GM18505 (cell line): ENCODE measurements at regions not wholly inside any gene's neighbourhood (a gene's known extent, or its start where the extent isn't known, plus 50 kb on each side); places are given as distances from the start of the nearest gene placed in this dataset.
"Not testable (repeated sequence)": the region's sequence is repeated elsewhere in the genome, so short reads cannot be mapped to it uniquely, and the experiment has no call there.

Source experiments
- ATAC-seq: cut with Tn5 transposase; IDR thresholded peaks from one replicate; pipeline ENCODE4 v1.9.1; 2021; ENCODE audit not compliant: unreplicated experiment
- POLR2A ChIP-seq: IDR thresholded peaks from 4 replicates; pipeline ENCODE4 v1.6.1; 2011; ENCODE audit warnings: borderline replicate concordance; ENCODE audit not compliant: insufficient read depth, insufficient read length; ENCODE audit errors: extremely low read depth

DNA sequence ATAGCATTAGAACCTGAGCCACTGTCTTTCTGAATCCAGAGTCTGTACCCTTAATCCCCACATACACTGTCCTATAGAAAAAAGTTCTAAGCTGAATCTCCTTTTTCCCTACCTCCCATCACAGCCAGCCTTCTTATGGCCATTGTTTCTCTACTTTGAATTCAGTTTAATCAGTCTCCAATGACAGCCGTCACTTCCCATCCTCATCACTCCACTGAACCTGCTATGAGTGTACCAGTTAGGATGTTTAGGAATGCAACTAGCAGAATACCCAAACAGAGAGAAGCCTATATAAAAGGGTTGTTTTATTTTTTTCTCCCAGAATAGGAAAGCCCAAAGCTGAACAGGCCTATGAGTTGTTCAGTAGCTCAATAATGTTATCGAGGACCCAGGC lies 220.4 kb upstream of the NREP start:
- TF ChIP-seq POLR2A: no peak
- no peak for ATAC-seq

DNA sequence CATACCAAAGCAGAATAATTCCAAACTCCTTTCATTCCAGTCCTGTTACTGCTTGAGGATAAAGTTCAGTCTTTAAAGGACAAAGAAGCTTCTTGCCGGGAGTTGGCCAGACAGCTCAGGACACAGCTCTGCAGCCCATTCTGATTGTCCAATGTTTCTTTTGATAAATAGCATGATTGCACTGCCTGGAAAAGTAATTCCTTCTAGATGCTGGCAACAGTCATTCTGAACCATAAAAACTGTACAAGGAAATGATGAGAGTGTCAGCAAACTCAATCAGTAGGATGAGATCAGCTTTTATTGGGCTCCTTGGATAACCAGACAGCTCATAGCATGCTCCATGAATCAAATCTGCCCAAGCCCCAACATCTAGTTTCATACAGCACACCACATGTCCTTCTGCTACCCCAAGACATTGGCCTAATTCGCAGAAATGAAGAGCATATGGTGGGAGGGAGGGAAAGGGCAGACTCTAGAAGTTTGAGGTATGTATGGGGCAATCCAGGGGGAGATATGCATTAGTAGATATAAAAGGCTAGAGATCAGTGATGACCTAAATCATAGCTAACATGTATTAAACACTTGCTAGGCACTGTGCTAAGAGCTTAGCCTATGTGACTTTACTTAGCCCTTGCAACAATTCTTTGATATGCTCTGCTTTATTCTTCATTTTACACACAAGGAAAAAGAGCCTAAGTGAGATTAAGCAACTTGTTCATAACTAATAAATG lies 219.9 kb upstream of the NREP start:
- no peak for ATAC-seq
- no peak for TF ChIP-seq POLR2A

GRCh38 chr5:111975133-111975532 lies 218.1 kb upstream of the NREP start:
- no peak for ATAC-seq
- TF ChIP-seq POLR2A: no peak

DNA sequence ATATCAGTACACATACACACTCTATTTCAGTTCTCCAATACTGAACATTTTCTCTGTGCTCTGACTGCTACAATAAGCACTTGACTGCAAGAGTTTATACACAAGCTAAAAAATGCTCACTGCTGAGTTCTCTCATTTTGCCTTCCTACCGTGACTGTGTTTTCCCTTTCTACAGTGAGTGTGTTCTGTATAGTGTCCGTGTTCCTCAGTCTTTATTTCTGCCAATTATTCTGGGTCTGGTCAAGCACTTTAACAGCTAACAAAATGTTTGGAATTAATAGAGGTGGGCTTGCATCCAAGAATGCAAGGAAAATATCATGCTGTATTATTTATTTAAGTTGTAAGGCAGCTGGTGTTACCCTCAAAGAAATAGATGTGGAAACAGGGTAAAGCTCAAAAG lies 217.0 kb upstream of the NREP start:
- TF ChIP-seq POLR2A: no peak
- no peak for ATAC-seq

- ATAC-seq: no peak
- no peak for TF ChIP-seq POLR2A
These were observed 215.6 kb upstream of the NREP start for GRCh38 chr5:111972548-111972947.

DNA sequence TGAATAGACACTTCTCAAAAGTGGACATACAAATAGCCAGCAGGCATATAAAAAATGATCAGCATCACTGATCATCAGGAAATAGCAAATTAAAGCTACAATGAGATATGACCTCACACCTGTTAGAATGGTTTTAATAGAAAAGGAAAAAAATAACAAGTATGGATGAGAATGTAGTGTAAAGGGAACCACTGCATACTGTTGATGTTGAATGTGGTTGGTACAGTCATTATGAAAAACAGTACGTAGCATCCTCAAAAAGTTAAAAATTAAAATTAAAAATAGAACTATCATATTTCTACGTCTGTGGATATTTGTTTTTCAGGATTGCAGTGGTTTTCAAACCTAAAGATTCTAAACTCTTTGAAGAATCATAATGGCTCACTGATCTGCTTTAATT lies 215.1 kb upstream of the NREP start:
- ATAC-seq: no peak
- TF ChIP-seq POLR2A: no peak

- TF ChIP-seq POLR2A: no peak
- no peak for ATAC-seq
These were observed 211.5 kb upstream of the NREP start for GRCh38 chr5:111968459-111968858.

DNA sequence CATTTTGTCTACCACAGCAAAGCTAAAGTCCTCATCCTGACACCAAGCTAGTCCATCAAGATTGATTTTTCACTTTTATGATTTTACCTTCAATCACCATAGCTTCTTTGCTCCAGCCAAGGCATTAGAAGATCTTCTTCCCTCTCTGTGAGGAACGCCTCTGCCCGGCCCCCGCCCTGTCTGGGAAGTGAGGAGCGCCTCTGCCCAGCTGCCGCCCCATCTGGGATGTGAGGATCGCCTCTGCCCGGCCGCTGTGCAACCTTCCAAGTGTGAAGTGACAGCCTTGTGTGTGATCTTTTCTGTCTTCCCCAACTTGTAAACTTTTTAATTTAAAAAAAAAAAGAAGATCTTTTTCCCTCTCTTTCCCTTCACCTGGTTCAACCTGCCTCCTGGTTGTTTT lies 210.5 kb upstream of the NREP start:
- no peak for ATAC-seq
- TF ChIP-seq POLR2A: no peak

DNA sequence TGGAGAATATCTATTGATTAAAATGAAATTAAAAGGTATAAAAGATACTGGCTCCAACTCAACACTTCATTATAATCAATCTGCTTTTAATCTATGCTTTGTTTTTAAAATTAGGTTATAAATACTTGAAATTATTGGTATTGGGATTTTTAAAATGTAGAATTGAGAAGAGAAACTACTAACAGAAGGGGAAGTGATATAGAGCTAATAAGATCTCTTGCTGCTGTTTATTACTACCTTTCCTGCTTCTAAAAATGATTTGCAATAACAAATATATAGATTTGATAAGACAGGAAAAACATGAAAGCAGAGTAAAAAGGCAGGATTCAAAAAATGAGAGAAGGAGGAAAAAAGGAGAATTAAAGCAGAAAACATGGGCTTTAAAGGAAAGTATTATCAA lies 209.3 kb upstream of the NREP start:
- no peak for ATAC-seq

DNA sequence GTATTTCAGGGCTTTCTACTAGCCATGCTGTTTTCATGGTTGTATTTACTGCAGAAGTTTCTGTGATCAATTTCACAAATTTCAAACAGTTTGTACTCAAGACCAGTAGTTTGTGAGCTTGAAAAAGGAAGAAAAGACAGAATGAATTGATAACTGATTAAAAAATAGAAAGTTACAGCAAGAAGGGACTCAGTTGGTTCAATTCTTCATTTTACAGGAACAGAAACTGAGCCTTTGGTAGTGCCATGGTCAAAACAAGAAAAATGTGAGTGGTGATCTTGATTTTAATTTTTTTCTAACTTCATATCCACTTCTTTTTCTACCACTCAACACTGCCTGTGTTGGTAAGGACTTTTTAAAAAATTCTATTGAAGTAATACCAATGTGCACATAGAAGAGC lies 206.6 kb upstream of the NREP start:
- TF ChIP-seq POLR2A: no peak
- no peak for ATAC-seq

More for the DNA sequence above, 209.3 kb upstream of the NREP start:
- TF ChIP-seq POLR2A: no peak

GRCh38 chr5:111962906-111963305 lies 205.9 kb upstream of the NREP start:
- TF ChIP-seq POLR2A: no peak

GRCh38 chr5:111961862-111962261 lies 204.9 kb upstream of the NREP start:
- TF ChIP-seq POLR2A: no peak

More at GRCh38 chr5:111962906-111963305, 205.9 kb upstream of the NREP start:
- no peak for ATAC-seq

GRCh38 chr5:111960476-111961215 lies 203.7 kb upstream of the NREP start:
- no peak for ATAC-seq
- TF ChIP-seq POLR2A: no peak

More at GRCh38 chr5:111961862-111962261, 204.9 kb upstream of the NREP start:
- ATAC-seq: no peak

DNA sequence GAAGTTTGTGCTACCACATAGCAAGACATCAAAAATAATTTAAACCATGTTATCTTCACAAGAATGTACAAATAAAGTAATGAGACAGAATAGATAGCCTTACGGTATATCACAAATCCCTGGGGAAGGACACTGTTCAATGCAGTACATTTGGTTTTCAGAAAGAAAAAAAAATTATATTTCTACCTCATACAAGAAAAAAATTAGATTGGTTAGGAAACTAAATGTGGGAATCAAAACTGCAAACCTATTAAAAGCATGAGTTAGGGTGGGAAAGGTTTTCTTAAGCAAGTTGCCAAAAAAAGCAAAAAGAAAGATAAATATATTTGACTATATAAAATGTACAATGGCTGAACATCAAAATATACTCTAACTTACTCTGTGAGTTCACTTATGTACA lies 201.9 kb upstream of the NREP start:
- TF ChIP-seq POLR2A: no peak

DNA sequence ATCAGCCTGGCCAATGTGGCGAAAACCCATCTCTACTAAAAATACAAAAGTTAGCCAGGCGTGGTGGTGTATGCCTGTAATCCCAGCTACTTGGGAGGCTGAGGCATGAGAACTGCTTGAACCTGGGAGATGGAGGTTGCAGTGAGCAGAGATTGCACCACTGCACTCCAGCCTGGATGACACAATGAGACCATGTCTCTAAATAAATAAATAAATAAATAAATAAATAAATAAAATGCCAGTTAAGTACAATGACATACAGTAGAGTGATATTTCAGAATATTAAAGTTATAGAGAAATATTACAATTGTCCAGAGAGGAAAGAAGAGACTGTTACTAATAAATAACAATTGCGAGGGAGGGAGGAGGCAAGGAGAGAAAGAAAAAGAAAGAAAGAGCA lies 199.8 kb upstream of the NREP start:
- not testable (repeated sequence) for ATAC-seq

More for the DNA sequence above, 201.9 kb upstream of the NREP start:
- ATAC-seq: no peak
